SKM-1 (cell line): ENCODE measurements at regions not wholly inside any gene's neighbourhood (a gene's known extent, or its start where the extent isn't known, plus 50 kb on each side); places are given as distances from the start of the nearest gene placed in this dataset.
"Not testable (repeated sequence)": the region's sequence is repeated elsewhere in the genome, so short reads cannot be mapped to it uniquely, and the experiment has no call there.

Experiments used
- DNase-seq: peaks from one replicate; lab custom pipeline; 2025; ENCODE audit not compliant: unreplicated experiment; lab: John Stamatoyannopoulos, UW

- no peak for DNase-seq
Measured at GRCh38 chr14:26319139-26319864, 278.5 kb downstream of the NOVA1 start.

- DNase-seq = no peak
Measured at GRCh38 chr14:26304056-26304455, 293.8 kb downstream of the NOVA1 start.

GRCh38 chr14:26293909-26294308 lies 303.9 kb downstream of the NOVA1 start:
- DNase-seq = no peak

GRCh38 chr14:26289891-26290486 lies 307.8 kb downstream of the NOVA1 start:
- DNase-seq = no peak

- DNase-seq = no peak
Measured at GRCh38 chr14:26286913-26287205, 311.0 kb downstream of the NOVA1 start.

GRCh38 chr14:26286081-26286912 lies 311.5 kb downstream of the NOVA1 start:
- DNase-seq = no peak

GRCh38 chr14:26282578-26282977 lies 315.3 kb downstream of the NOVA1 start:
- DNase-seq = no peak

GRCh38 chr14:26282011-26282410 lies 315.8 kb downstream of the NOVA1 start:
- DNase-seq = not testable (repeated sequence)

GRCh38 chr14:26281280-26281998 lies 316.4 kb downstream of the NOVA1 start:
- DNase-seq = no peak

- DNase-seq = no peak
Measured at GRCh38 chr14:26276757-26277156, 321.1 kb downstream of the NOVA1 start.

- DNase-seq = no peak
Measured at GRCh38 chr14:26265170-26265685, 332.6 kb downstream of the NOVA1 start.

GRCh38 chr14:26261368-26262122 lies 336.3 kb downstream of the NOVA1 start:
- DNase-seq = no peak

GRCh38 chr14:26255213-26255612 lies 342.6 kb downstream of the NOVA1 start:
- DNase-seq = no peak

- no peak for DNase-seq
Measured at GRCh38 chr14:26252176-26252575, 345.7 kb downstream of the NOVA1 start.

GRCh38 chr14:26233118-26233517 lies 364.7 kb downstream of the NOVA1 start:
- no peak for DNase-seq

GRCh38 chr14:26218861-26219260 lies 379.0 kb downstream of the NOVA1 start:
- no peak for DNase-seq

- no peak for DNase-seq
Measured at GRCh38 chr14:26217778-26218177, 380.1 kb downstream of the NOVA1 start.

GRCh38 chr14:26216786-26217185 lies 381.0 kb downstream of the NOVA1 start:
- no peak for DNase-seq

GRCh38 chr14:26213846-26214575 lies 383.8 kb downstream of the NOVA1 start:
- DNase-seq = no peak

GRCh38 chr14:26209699-26210098 lies 388.1 kb downstream of the NOVA1 start:
- DNase-seq = no peak
